ENCODE measurements at regions not wholly inside any gene's neighbourhood (a gene's known extent, or its start where the extent isn't known, plus 50 kb on each side); places are given as distances from the start of the nearest gene placed in this dataset.

DNA sequence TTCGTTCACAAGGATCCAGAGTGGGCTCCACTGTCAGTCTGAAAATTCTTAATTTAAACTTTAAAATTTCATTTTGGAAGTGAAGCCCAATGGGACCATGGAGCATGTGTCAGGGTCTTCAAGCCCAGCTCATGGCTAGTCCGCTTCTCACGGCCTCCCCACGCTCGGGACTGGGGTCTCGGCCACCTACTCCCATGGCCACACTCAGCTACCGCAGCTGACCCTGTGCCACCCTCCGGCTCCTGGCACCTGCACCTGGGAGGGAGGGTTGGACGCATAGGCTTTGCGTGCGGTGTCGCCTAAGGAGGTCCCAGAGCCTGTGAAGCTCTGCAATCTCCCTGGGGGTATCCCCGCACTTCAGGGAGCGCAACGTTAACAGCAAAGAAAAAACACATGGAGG, 175.7 kb upstream of the PRLR start:
- TF ChIP-seq, protein P1, sequence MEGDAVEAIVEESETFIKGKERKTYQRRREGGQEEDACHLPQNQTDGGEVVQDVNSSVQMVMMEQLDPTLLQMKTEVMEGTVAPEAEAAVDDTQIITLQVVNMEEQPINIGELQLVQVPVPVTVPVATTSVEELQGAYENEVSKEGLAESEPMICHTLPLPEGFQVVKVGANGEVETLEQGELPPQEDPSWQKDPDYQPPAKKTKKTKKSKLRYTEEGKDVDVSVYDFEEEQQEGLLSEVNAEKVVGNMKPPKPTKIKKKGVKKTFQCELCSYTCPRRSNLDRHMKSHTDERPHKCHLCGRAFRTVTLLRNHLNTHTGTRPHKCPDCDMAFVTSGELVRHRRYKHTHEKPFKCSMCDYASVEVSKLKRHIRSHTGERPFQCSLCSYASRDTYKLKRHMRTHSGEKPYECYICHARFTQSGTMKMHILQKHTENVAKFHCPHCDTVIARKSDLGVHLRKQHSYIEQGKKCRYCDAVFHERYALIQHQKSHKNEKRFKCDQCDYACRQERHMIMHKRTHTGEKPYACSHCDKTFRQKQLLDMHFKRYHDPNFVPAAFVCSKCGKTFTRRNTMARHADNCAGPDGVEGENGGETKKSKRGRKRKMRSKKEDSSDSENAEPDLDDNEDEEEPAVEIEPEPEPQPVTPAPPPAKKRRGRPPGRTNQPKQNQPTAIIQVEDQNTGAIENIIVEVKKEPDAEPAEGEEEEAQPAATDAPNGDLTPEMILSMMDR (IDR thresholded peaks at IDR 0.05; ENCODE audit: insufficient read depth, low read length, poor library complexity, severe bottlenecking): no peak
- no peak for TF ChIP-seq EZH2phosphoT487 (conservative IDR thresholded peaks at IDR 0.05; ENCODE audit: low read length)
- H3K27me3 ChIP-seq (ENCODE audit: low read length): no peaks in the 10 kb centered on the region

DNA sequence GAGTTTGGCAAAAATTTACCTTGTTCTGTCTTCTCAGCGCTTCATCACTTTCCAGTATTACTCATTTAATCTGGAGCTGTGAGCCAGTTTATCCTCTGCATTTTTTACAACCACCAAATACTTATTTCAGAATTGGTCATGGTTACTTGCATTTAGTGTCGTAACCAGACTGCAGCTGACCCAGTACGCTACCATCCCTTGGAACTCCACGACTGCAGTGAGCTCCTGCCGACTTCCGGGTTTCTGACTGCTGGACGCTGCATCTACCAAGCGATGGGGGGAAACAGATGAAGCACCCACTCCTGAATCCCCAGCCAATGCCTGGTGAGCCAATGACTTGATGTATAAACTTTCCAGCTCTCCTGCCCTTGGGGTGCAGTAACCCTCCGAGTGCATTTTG, 174.4 kb upstream of the PRLR start:
- Histone ChIP-seq H3K27ac (ENCODE audit: low read depth, low read length) (no peak overlapping the region), H2AFZ (ENCODE audit: low read depth, low read length, severe bottlenecking) (no peak overlapping the region), H3F3A (ENCODE audit: insufficient read depth) (no peaks in the 10 kb centered on the region), H3K9me2 (replicated peaks; ENCODE audit: insufficient read depth, low read length) (no peaks in the 10 kb centered on the region), H3K79me2 (ENCODE audit: insufficient read depth, low read length) (no peaks in the 10 kb centered on the region), H3K27me3 (ENCODE audit: low read length) (no peaks in the 10 kb centered on the region), H3K36me3 (ENCODE audit: low read length) (no peaks in the 10 kb centered on the region), H3K9me3 (ENCODE audit: insufficient read depth, low read length) (no peaks in the 10 kb centered on the region), H3K4me2 (ENCODE audit: low read depth, low read length, poor library complexity, severe bottlenecking) (no peak overlapping the region), H4K20me1 (ENCODE audit: low read depth, low read length) (no peaks in the 10 kb centered on the region), H3K4me3 (ENCODE audit: insufficient read depth, low read length, poor library complexity, severe bottlenecking) (no peak overlapping the region), H3K9ac (ENCODE audit: low read length) (no peak overlapping the region)
- TF ChIP-seq EZH2phosphoT487 (conservative IDR thresholded peaks at IDR 0.05; ENCODE audit: low read length): no peak
- TF ChIP-seq, protein P1 (IDR thresholded peaks at IDR 0.05; ENCODE audit: insufficient read depth, low read length, poor library complexity, severe bottlenecking): no peak

More for the DNA sequence above, 175.7 kb upstream of the PRLR start:
- Histone ChIP-seq H2AFZ (ENCODE audit: low read depth, low read length, severe bottlenecking) (no peak overlapping the region), H3K79me2 (ENCODE audit: insufficient read depth, low read length) (no peaks in the 10 kb centered on the region), H4K20me1 (ENCODE audit: low read depth, low read length) (no peaks in the 10 kb centered on the region), H3K36me3 (ENCODE audit: low read length) (no peaks in the 10 kb centered on the region), H3K9me3 (ENCODE audit: insufficient read depth, low read length) (no peaks in the 10 kb centered on the region), H3K9me2 (replicated peaks; ENCODE audit: insufficient read depth, low read length) (no peaks in the 10 kb centered on the region), H3F3A (ENCODE audit: insufficient read depth) (no peaks in the 10 kb centered on the region), H3K4me2 (ENCODE audit: low read depth, low read length, poor library complexity, severe bottlenecking) (no peak overlapping the region), H3K27ac (ENCODE audit: low read depth, low read length) (no peak overlapping the region), H3K4me3 (ENCODE audit: insufficient read depth, low read length, poor library complexity, severe bottlenecking) (no peak overlapping the region), H3K9ac (ENCODE audit: low read length) (no peak overlapping the region)

DNA sequence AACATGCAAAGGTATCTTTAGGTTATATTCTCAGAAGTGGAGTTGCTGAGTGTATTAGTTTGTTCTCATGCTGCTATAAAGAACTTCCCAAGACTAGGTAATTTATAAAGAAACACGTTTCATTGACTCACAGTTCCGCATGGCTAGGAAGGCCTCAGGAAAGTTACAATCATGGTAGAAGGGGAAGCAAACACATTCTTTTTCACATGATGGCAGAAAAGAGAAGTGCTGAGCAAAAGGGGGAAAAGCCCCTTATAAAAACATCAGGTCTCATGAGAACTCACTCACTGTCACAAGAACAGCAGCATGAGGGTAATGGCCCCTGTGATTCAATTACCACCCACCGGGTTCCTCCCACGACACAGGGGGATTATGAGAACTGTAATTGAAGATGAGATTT, 163.6 kb upstream of the PRLR start:
- Histone ChIP-seq H3K36me3 (ENCODE audit: low read length) (no peaks in the 10 kb centered on the region), H3K4me3 (ENCODE audit: insufficient read depth, low read length, poor library complexity, severe bottlenecking) (no peak overlapping the region), H3K9me3 (ENCODE audit: insufficient read depth, low read length) (no peaks in the 10 kb centered on the region), H3K79me2 (ENCODE audit: insufficient read depth, low read length) (no peaks in the 10 kb centered on the region), H3K4me2 (ENCODE audit: low read depth, low read length, poor library complexity, severe bottlenecking) (no peak overlapping the region), H3K27me3 (ENCODE audit: low read length) (no peaks in the 10 kb centered on the region), H4K20me1 (ENCODE audit: low read depth, low read length) (no peaks in the 10 kb centered on the region), H3K27ac (ENCODE audit: low read depth, low read length) (no peak overlapping the region), H3K9me2 (replicated peaks; ENCODE audit: insufficient read depth, low read length) (no peaks in the 10 kb centered on the region), H3K9ac (ENCODE audit: low read length) (no peak overlapping the region), H2AFZ (ENCODE audit: low read depth, low read length, severe bottlenecking) (no peak overlapping the region), H3F3A (ENCODE audit: insufficient read depth) (no peaks in the 10 kb centered on the region)
- TF ChIP-seq, protein P1 (IDR thresholded peaks at IDR 0.05; ENCODE audit: insufficient read depth, low read length, poor library complexity, severe bottlenecking): no peak
- TF ChIP-seq EZH2phosphoT487 (conservative IDR thresholded peaks at IDR 0.05; ENCODE audit: low read length): no peak
